GM19455 (cell line): ENCODE measurements at regions not wholly inside any gene's neighbourhood (a gene's known extent, or its start where the extent isn't known, plus 50 kb on each side); places are given as distances from the start of the nearest gene placed in this dataset.

Source experiments
- ATAC-seq: cut with Tn5 transposase; IDR thresholded peaks from one replicate; pipeline ENCODE4 v1.9.1; 2021; ENCODE audit not compliant: unreplicated experiment

DNA sequence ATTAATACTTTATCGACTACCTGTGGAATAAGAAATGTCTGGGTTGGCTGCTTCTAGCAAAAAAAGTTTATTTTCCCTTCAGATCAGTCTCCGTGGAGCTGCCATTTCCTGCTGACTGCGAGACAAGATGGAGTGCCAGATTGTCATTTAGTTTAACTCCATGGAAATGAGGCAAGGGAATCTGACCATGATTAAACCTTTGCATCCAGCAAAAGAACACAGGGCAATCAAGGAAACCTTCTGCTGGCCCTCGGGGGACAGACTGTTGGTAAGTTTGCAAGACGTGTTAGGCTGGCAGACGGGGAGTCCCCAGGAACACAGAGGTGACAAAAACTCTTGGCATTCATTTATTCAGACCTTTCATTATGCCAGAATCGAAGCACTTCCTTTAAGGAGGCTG, 52.2 kb upstream of the SPACA1 start:
- ATAC-seq, result no peak

DNA sequence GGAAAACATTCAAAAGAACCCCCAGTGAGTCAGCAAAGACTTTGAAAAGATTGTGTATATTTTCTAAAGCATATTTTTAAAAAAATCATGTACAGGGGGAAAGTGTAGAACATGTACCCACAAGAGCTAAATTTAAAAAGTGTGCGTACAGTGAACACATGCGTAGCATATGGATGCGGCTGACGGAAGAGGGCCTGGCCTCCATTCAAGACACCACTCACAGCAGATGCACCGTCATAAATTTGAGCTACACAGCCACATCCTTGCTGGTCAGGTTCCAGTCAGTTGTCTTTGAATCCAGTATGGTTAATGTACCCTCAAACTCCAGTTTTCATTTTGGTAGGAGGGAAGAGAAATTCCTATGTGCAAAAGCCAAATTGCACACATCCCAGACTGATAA, 54.3 kb upstream of the SPACA1 start:
- ATAC-seq, result no peak

DNA sequence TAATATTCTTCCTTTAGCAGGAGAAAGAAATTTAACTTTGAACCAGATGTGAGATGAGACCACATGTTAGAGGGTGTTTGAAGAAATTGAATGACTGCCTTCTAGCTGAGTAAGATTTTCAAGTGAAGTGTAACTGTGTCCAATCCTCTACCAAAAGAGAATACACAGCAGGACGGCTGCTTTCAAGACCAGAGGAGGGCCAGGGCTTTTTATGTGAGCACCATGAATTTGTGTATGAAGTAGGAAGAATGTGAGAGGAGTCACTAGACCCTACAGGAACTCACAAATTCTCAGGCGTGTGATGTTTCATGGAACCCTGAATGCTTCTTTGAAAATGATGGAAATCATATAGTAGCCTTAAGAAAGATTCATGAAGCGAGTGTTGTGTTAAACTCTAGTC, 56.8 kb upstream of the SPACA1 start:
- ATAC-seq, result no peak

DNA sequence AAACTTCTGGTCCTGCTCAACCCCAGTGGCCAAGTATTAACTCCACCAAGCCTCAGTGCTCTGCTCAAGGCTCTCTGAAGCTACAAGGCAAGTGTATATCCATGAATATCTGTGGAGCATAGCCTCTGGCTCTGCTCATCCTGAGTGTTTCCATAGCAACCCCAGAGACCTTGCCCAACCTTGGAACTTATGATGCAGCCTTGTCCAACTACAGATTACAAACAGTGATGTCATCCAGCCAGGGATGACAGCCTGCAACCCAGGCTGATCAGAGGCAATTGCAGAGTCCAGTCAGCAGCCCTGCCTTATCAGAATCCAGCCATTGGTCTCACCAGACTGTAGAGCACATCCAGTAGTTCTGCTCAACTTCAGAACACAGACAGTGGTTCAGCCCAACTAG, 65.5 kb upstream of the SPACA1 start:
- no peak for ATAC-seq

DNA sequence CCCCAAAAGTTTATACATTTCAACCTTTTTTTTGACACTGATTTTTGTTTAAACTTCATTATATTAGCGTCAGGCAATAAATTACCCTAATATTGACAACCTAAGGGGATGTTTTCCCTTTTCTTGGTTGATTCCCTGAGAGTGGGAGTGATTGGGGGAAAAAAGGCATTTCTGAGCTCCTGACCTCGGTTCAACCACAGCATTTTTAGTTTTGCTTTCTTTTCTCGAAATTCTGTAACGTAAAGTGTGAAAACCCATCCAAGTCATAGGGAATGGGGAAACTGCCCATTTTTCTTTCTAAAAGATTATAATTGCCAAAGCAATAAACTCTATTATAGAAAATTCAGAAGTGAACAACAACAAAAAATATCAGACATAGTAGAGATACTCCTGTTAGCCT, 67.9 kb upstream of the SPACA1 start:
- ATAC-seq, result no peak

DNA sequence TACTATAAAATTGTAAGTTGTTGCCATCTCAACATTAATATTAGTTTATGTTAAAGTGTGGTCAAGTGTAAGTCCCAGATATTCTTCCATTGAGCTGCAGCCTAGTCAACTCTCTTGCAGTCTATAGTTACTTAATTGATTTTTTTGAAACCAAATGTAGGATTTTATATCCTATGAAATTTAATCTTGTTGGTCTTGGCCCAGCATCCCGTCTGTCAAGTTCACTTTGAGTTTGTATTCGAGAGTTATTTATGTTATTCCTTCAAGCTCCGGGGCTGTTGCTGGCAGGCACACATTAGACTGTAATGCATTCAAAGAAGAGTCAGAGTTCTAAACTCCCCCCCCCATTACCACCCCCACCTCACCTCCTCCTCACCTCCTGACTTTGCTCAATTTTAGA, 71.0 kb upstream of the SPACA1 start:
- ATAC-seq, result no peak

DNA sequence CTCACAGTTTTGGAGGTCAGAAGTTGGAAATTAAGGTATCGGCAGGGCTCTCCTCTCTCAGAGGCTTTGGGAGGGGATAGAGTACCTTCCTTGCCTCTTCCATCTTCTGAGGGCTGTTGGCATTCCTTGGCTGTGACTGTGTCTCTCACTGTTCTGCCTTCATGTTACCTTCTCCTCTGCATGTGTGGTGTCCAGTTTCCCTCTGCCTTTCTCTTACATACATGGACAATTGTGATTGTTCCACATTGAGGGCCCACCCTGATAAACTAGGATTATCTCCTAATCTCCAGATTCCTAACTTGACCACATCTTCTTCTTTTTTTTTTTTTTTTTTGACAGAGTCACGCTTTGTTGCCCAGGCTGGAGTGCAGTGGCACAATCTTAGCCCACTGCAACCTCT, 72.1 kb upstream of the SPACA1 start:
- ATAC-seq, result no peak

DNA sequence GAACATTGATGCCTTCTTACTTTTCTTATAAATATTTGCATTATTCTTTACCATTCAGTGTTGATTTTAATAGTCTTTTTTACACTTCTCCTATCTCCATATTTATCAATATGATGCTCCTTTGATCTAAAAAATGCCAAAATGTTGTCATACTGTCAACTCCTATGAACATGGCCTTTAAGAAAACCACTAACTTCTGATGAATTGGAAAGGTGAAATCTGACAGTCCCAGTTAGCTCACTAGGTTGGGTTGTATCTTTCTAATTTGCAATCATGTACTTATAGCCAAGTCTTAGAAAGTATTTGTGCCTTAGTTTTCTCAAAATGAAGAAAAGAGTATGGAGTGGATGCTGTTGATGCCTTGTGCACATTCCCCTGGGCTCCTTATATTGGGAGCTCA, 75.4 kb upstream of the SPACA1 start:
- ATAC-seq, result no peak

DNA sequence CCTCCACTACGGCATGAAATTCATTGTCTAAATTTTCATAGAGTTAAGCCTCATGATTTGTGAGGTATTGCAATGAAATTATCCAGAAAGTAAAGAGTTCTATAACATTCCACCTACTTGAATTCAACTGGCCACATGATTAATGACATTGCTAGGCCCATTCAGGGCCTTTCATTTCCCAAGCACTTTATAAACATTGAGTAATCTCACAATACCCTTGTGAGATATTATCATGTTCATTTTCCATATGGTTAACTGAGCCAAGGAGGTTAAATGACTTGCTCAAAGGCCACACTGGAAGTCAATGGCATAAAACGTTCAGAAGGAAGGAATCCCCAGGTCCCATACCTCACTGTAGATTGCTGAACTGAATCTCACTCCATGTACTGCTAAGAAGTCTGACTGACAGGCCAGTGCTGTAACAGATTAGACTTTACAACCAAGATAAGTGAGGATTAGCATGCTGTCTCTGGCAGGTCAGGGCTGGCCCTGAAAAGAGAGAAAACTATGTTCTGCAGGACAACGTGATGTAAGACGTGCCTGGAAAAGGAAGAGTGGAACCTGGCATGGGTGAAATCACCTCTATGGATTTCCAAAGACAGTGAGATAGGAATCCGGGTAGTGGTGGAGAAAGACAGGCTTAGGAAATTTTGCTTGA, 75.9 kb upstream of the SPACA1 start:
- no peak for ATAC-seq

DNA sequence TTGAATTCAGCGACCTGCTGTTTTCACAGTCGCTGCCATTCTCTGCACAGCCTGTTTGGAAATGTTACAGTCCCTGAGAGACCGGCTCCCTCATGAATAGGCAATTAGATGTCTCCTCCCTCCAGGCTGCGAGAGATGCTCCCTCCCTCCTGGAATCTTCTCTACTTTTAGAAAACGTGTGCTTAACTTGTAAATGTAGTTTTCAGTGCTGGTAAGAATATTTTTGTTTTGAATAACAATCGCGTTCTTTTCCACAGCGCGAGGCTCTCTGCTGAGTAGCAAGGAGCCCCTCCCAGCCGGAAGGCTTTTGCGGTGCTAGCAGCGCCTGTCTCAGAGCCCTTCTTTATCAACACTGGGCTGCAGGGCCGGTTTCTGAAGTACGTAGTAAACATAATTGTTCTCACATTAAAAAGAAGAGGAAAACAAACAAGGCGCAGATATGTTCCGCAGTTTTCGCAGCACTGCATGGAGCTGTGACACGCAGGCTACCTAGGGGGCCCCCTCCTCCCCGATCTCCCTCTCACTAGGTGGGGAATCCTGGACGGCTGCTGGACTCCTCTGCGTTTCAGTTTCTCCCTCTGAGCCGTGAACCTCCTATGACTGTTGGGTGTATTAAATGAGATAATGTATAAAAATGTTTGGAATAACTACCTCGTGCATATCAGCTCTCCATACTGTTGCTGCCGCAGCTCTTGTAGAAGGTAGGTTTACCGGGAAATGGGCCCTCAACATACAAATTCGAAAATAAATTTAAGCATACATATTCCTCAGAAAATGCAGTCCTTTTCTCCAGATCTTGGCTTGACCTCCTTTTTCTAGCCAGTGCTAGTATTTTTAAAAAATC, 79.0 kb upstream of the SPACA1 start:
- ATAC-seq, result no peak

DNA sequence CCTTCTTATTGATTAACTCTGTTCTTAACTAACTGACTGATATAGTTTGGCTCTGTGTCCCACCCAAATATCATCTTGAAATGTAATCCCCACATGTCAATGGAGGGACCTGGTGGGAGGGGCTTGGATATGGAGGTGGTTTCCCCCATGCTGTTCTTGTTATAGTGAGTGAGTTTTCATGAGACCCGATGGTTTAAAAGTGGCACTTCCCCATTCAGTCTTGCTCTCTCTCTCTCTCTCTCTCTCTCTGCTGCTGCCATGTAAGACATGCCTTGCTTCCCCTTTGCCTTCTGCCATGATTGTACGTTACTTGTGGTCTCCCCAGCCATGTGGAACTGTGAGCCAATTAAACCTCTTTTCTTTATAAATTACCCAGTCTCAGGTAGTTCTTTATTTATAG, 81.8 kb upstream of the SPACA1 start:
- no peak for ATAC-seq

DNA sequence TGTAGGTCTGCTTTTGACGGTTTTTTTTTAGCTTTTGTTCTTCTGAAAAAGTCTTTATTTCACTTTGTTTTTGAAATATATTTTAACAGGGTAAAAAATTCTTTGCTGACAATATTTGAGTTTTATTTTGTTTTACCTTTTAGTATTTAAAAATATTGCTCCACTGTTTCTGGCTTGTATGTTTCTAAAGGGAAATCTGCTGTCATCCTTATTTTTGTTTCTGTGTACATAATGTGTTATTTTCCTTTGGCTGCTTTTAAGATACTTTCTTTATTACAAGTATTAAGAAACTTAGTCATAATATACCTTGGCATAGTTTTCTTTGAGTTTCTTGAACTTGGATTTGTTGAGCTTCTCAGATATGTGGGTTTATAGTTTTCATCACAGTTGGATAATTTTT, 88.6 kb upstream of the SPACA1 start:
- ATAC-seq, result no peak

DNA sequence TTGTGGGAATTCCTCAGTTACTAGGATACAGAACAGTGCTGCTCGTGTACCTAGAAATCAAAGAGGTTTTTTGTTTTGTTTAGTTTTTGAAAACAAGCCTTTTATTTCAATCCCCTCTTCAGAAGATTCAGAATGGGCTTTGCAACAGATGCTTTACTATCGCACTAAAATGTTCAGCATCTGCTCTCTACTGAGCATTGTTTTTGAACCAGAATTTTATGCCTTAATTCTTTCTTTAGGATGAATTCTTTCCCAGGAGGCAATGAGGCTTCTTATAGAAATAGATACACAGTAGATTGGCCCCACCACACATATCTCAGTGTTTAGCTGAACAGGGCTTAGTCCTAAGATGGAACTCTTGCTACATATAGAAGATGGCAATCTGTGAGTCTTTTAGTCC, 95.9 kb upstream of the SPACA1 start:
- ATAC-seq, result no peak

DNA sequence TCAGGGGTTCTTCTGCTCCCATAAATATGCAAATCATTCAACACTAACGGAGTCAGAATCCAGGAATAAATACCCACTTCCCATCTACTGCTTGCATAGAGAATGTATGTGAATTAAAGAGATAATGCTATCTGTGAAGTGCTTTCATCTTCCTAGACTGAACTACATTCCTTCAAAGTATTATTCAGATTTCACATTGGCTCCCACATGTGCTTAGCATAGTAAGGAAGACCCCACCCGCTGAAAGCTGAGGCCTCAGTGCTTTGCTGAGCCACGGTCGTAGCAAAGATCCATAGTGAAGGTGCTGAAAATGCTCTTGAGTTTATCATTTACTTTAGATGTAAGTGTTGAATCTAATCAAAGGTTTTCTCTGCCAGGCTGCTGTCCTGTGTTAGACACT, 97.0 kb upstream of the SPACA1 start:
- ATAC-seq, result no peak

DNA sequence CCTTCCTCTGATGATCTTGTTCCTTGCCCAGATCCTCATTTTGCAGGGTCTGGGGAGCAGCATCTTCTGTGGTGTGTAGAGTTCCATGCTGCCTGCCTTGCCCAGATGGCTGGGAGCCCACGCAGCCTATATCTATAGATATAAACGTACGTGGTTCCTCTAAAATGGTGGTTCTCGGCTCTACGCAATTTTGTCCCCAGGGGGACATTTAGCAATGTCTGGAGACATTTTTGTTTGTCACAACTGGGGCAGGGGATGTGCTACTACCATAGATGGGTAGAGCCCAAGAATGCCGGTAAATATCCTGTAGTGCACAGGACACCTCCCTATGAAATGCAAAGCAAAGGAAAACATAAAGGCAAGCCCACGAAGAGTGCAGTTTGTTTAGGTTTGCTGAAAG, 98.4 kb upstream of the SPACA1 start:
- ATAC-seq, result no peak

DNA sequence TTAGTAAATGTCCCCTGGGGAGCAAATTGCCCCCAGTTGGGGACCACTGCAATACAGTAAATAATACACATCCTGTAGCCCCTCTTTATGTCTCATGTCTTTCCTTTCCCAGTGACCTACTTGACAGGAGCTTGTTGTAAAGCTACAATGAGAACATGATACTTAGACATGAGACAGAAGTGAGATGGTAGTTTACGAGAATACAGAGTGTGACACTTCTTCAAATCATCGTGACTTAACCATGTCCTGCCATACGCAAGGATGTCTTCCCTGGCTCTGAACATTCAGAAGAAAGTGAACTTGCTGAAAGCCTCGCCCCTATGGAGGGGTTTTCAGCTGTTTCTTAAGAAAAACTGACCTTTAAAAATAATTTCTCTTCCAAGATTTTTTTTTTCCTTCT, 101.0 kb upstream of the SPACA1 start:
- ATAC-seq, result no peak

DNA sequence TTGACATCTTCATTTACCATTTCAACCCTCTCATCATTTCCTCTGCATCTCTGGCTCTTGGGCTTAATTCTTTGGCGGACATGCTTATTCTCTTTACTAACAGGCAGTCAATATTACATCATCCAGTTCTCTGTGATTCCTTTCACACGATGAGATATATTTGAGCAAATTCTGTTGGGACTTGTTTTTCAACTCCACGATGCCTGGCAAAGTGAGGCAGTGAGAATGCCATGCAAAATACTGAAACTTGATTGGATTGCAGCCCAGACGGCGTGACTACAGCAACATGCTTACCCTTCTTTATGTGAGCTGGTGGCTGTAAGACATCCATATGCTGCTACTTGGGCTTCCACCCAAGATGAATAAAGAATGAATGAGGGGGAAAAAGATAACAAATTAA, 101.7 kb upstream of the SPACA1 start:
- no peak for ATAC-seq

DNA sequence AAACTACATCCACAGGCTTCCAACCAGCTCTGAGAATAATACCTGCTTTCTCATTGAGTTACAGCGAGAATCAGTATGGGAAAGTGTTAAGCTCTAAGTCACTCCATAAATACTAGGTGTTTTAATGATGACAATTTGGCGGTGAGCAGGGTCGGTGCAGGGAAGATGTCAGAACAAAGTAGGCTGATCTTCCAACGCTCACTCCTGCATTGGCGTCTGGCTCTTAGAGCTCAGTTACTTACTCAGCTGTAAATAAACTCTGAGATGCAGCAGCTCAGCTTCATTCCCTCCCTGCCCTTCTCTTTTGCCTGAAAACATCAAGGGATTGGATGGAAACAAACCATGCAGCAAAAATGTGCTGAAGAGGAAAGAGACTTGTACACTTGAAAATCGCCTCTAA, 102.5 kb upstream of the SPACA1 start:
- ATAC-seq, result no peak

DNA sequence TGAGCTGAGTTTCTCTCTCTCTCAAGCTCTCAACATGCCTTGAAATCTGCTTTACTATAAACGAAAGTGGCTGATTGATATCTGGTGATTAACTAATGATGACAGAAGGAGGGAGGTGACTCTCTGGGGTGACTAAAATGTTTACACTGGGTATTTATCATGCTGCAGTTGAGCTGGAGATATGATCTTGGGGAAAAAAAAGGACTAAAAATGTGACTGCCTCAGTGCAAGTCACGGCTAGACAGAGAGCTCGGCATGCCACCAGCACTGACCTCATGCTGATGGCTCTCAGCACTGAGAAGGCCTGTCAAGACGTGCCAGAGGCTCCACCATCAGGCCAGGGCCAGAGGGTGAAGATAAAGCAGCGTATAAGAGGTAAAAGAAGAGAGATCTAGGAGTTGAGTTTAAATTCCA, 103.1 kb upstream of the SPACA1 start:
- no peak for ATAC-seq

DNA sequence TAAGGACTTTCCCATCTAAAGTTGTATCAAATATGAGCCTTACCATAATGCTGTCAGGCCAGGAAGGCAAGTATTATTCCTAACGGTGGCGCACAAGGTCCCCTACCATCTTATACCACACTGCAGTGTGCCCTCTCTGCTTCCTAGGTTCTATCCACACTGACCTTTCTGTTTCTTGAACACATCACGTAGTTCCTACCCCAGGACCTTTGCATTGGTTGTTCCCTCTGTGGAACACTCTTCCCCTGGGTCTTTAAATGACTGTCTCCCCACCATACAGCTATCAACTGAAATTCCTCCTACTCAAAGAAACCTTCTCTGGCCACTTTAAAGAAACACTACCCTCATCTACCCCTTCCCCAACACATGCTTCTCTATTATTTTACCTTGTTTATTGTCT, 104.5 kb upstream of the SPACA1 start:
- no peak for ATAC-seq

DNA sequence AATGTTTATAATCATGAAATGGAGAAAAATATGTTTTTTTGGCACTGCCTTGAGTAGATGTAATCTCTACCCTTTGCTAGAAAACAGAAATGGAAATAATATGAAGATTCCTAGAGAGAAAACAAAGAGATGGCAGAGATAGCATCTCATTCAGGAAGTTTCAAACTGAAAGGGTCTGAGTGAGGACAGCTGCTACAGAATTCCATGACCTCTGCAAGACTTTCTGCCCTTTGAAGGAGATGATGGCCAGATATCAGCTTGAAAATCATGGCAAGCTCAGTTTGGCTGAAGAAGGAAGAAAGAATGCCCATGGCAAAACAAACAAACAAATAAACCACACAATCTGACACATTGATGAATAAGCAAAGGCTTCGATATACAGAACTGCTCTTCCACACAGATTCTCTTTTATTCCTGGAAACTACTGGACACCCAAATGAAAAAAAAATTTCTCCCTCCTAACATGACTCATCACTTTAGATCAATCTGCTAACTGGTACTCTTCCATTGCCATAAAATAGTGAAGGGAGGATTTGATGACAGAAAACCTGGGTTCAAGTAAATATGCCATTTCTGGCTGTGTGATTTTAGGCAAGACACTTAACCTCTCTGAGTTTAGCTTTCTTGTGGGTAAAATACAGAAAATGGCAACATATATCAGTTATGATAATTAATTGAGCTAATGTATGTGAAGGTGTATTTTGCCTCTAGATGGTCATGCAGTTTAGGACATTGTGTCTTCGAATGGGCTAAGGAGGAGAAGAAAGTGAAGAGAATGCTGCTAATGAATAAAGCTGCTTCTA, 105.9 kb upstream of the SPACA1 start:
- no peak for ATAC-seq

DNA sequence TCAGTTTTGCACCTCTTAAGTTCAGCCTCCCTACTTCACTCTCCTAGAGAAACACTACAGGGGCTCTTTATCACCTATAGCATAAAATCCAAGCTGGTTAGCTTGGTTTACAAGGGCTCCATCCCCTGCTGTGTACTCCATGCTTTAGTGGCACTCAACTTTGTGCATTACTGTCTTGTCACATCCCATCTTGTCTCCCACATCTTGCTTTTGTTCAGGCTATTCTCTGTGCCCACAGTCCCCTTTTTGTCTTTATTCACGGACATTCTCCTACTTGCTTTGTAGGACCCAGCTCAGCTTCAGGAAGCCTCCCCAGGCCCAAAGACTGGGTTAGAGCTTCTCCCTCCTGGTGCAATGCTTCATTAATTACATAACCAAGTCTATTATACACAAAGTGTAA, 107.9 kb upstream of the SPACA1 start:
- no peak for ATAC-seq
